AG04449 (cell line): ENCODE measurements at regions not wholly inside any gene's neighbourhood (a gene's known extent, or its start where the extent isn't known, plus 50 kb on each side); places are given as distances from the start of the nearest gene placed in this dataset.

Experiments used
- CTCF ChIA-PET: fragments of 350-600 bp; formaldehyde crosslinking; extraction: SDS; loops from one replicate; lab custom pipeline; 2021; ENCODE audit warnings: antibody characterized with exemption; lab: Yijun Ruan, JAX
- POLR2A ChIA-PET: fragments of 400-600, 350-600 bp; formaldehyde crosslinking; extraction: SDS; loops from one replicate; lab custom pipeline; 2020; ENCODE audit warnings: antibody characterized with exemption, inconsistent platforms; lab: Yijun Ruan, JAX
- DNase-seq: peaks from one replicate; pipeline ENCODE4 v3.0.0-alpha.2; 2010; ENCODE audit warnings: low read depth, low spot score
- H3K4me3 ChIP-seq: 2 replicates; pipeline ENCODE4 v1.5.1; 2011; ENCODE audit warnings: low read depth, mild to moderate bottlenecking, control low read depth, low read length
- TF ChIP-seq, protein P1 (sequence below): IDR thresholded peaks from one replicate; pipeline ENCODE4 v1.5.1; 2011; ENCODE audit warnings: mild to moderate bottlenecking, moderate library complexity, low read length, control low read depth, inconsistent platforms; ENCODE audit not compliant: insufficient read depth; ENCODE audit errors: missing control alignments

DNA sequence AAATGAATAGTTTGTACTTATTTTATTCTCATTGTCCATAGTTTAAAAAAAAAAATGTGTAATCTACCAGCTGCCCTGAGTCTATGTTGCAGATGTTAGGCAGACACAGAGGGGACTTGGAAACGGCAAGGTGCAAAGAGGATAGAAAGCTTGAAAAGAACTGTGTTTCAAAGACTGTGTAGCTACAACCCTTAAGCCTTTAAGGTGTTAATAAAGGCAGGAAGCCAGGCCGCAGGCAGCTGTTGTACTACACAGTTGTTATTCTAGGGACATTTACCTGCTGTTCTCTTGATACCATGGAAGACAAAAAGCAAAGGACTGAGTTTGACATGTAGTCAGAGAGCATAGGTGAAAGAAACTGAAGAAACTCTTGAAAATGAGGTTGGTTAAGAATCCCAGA lies 440.0 kb downstream of the TUSC7 start:
- ChIA-PET CTCF (no interaction called here), POLR2A (no interaction called here)
- no peak overlapping the region for H3K4me3 ChIP-seq
- TF ChIP-seq, protein P1, sequence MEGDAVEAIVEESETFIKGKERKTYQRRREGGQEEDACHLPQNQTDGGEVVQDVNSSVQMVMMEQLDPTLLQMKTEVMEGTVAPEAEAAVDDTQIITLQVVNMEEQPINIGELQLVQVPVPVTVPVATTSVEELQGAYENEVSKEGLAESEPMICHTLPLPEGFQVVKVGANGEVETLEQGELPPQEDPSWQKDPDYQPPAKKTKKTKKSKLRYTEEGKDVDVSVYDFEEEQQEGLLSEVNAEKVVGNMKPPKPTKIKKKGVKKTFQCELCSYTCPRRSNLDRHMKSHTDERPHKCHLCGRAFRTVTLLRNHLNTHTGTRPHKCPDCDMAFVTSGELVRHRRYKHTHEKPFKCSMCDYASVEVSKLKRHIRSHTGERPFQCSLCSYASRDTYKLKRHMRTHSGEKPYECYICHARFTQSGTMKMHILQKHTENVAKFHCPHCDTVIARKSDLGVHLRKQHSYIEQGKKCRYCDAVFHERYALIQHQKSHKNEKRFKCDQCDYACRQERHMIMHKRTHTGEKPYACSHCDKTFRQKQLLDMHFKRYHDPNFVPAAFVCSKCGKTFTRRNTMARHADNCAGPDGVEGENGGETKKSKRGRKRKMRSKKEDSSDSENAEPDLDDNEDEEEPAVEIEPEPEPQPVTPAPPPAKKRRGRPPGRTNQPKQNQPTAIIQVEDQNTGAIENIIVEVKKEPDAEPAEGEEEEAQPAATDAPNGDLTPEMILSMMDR, result no peak
- no peak for DNase-seq

DNA sequence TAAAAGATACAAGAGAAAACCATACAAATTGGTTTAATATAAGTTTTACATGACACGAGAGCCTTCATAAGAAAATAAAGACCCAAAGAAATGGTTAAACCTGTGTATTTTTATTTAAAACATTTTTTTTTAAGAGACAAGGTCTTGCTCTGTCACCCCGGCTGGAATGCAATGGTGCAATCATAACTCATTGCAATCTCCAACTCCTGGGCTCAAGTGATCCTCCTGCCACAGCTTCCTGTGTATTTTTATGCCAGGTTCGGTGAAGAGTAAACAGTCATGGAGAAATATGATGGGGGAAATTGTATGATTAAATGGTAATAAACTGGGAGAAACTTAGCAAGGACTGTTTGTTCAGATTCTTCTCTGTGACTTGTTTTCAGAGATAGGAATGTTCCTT lies 441.0 kb downstream of the TUSC7 start:
- DNase-seq, result no peak
- ChIA-PET POLR2A (no interaction called here), CTCF (no interaction called here)
- TF ChIP-seq, protein P1, result no peak
- no peak overlapping the region for H3K4me3 ChIP-seq

DNA sequence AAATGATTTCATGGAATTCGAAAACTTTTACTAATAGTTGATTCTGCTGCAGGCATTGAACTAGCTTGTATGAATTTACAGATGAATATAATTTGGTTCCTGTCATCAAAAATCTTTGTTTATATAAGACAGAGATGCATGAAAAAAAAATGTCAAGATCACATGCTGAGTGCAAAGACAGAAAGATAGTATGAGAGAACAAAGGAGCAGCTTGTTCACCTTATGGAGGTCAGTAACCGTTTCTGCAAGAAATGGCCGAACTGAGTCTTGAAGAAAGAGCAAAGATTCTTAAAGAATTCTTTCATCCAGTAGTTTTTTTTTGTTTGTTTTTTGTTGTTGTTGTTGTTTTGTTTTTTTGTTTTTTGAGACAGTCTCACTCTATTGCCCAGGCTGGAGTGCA lies 450.6 kb downstream of the TUSC7 start:
- CTCF ChIA-PET, result no interaction called here
- TF ChIP-seq, protein P1, result no peak
- POLR2A ChIA-PET, result no interaction called here
- no peak overlapping the region for H3K4me3 ChIP-seq
- no peak for DNase-seq

DNA sequence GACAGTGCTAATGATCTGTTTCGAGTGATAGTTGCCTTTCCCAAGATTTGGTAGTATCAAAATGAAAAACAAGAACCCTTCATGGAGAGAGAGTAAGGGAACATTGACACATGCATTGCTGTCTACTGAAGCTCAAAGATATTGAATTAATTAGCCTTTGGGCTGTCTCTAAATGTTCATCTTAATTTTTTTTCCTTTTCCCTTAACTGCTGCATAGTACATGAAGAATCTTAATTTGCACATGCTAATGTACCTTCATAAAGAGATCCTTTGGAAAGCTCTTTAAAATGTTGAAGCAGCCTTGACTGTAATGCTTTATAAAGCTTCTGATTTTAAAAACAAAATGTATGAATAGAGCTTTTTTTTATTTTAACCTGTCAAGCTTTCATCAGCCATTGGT lies 452.2 kb downstream of the TUSC7 start:
- ChIA-PET POLR2A (no interaction called here), CTCF (interaction anchor here (1.9 kb wide), 1 partner anchor 103 kb away, joined by 4 read pairs; no protein-coding TSS in a partner anchor)
- TF ChIP-seq, protein P1, result no peak

DNA sequence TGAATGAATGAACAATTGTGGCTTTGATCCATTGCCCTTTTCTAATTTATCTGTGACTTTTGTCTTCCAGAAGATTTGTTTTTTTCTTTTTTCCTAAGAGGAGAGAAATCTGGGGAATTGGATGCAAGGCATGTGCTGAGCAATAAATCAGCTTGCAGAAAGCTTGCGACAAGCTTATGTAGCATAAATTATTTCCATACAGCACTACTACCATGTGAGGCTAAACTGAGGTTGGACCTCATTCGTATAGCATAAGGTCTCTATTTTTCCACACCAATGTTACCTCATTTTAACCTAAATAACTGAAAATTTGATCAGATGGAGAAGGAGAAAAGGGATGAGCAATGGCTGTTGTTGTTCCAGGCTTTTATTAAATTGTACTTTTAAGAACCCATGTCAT lies 455.6 kb downstream of the TUSC7 start:
- CTCF ChIA-PET, result no interaction called here
- TF ChIP-seq, protein P1, result no peak
- DNase-seq, result no peak
- no peak overlapping the region for H3K4me3 ChIP-seq
- POLR2A ChIA-PET, result no interaction called here

More for the DNA sequence above, 452.2 kb downstream of the TUSC7 start:
- H3K4me3 ChIP-seq, result no peak overlapping the region
- DNase-seq, result no peak

DNA sequence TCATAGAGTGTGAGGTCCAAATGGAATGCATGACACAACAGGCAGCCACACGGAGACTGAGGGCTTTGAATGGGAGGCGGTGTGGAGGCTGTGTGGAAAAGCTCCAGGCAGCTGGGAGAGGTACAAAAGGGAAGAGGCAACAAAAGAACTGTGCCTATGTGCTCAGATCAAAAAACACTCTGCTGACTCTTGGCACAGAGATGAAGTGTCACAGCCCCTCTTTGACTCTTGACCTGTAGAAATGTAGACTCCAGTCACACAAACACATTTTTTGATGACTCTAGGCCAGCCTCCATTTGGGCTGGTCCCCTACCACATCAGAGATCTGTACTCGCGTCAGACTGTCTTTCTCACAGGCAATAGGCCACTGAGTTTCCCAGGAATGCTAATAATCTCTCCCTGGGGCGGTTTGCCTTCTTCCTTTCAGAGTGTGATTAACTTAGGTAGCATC lies 456.0 kb downstream of the TUSC7 start:
- ChIA-PET POLR2A (no interaction called here), CTCF (no interaction called here)
- no peak overlapping the region for H3K4me3 ChIP-seq
- DNase-seq, result peak; percentile 42
- TF ChIP-seq, protein P1, result no peak
